ENCODE measurements at regions not wholly inside any gene's neighbourhood (a gene's known extent, or its start where the extent isn't known, plus 50 kb on each side); places are given as distances from the start of the nearest gene placed in this dataset.
"Not testable (repeated sequence)": the region's sequence is repeated elsewhere in the genome, so short reads cannot be mapped to it uniquely, and the experiment has no call there.

DNA sequence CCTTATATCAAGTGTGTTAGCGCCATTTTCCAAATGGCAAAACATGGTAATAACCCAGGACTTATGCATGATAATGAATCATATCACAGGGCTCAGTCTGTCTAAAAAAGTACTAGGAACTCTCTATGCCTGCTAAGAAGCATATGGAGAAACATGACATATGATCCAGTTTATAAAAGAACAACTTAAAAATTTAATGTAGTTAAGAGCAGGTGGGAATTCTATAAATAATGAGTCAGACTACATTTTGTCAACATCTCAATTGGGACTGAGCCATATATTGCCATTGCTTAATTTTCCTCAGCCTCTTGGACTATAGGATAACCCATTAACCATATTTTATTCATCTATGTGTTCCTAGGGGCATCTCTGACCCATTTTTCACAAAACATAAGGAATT lies 360.4 kb upstream of the AGA start:
- no peak for DNase-seq (ENCODE audit: low spot score)

DNA sequence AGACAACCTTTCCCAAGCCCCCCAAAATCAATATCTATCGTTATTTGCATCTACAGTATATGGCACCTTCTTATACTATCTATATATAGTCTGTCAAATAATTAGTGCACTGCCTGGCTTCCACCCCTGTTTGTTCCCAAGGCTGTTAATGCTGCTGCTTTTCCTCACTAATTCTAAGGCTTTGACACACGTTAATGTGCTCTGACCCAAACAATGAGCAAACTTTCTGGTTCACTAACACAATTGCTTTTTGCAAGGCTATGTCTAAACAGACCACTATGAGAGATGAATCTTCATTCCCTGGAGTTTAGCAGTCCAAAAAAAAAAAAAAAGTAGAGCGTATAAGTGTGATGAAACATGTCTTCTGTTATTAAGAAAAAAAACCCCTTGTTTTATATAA lies 360.9 kb upstream of the AGA start:
- DNase-seq (ENCODE audit: low spot score): no peak

DNA sequence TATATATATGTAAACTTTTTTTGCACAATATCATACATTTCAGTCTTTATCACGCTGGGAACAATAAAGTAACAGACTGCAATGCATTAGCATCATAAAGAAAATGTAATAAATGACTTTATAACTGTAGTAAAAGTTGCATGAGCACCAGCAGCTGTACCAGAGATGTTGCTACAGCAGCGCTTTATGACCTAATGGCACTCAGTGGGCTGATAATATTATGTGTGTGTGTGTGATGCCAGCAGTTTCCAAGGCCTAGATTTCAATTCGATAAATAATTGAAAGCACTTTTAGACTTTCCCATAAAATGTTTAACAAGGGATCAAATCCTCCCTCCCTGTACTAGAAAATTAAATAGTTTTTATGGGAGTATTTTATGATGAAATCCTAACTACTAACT lies 367.6 kb upstream of the AGA start:
- no peak for DNase-seq (ENCODE audit: low spot score)

GRCh38 chr4:177810220-177810619 lies 368.0 kb upstream of the AGA start:
- DNase-seq (ENCODE audit: low spot score): no peak

DNA sequence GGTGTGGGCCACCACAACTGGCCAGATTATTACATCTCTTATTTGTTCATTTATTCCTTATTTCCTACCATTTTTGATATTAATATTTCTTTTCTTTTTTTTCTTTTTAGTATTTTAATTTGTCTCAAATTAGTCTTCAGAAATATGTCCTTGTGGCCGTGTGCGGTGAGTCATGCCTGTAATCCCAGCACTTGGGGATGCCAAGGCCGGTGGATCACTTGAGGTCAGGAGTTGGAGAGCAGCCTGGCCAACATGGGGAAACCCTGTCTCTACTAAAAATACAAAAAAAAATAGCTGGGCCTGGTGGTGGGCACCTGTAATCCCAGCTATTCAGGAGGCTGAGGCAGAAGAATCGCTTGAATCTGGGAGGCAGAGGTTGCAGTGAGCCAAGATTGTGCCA lies 376.2 kb upstream of the AGA start:
- not testable (repeated sequence) for DNase-seq (ENCODE audit: low spot score)

DNA sequence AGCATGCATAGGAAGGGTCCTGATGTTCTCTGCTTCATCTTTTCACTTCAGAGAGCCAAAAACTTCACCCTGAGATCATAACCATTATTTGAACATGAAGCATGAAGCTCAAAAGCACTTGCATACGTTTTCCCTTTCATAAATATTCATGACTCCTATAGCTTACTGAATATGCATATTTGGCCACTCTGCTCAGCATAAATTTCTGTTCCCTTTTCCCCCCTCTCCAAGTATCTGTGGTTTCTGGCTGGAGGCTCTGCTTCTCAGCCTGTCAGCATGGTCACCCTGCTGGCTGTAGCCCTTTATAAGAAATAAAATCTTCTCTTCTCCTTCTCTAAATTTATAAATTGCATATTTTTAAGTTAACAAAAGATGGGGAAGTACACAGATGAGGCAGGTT lies 384.7 kb upstream of the AGA start:
- DNase-seq (ENCODE audit: low spot score): no peak

DNA sequence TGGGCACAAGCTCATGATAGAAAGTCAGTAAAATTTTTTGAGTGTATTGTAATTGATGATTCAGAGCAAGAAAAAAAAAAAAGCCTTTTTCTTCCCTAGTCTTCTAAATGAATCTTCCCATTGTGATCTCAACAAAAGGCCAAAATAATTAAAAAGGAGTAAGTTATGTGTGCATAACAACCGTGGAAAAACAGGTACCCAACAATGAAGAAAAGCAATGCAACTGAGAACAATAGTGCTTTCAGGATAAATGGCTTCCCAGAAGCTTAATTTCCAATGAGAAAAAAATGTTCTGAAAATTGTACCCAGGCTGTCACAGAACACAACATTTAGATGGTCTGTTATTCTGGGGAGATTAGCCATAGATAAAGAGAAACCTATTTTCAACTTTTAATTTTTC lies 399.0 kb upstream of the AGA start:
- DNase-seq (ENCODE audit: low spot score): no peak

GRCh38 chr4:177853229-177853628 lies 411.0 kb upstream of the AGA start:
- DNase-seq (ENCODE audit: low spot score): no peak

- no peak for DNase-seq (ENCODE audit: low spot score)
Observed at GRCh38 chr4:177855507-177856197, 413.4 kb upstream of the AGA start.

DNA sequence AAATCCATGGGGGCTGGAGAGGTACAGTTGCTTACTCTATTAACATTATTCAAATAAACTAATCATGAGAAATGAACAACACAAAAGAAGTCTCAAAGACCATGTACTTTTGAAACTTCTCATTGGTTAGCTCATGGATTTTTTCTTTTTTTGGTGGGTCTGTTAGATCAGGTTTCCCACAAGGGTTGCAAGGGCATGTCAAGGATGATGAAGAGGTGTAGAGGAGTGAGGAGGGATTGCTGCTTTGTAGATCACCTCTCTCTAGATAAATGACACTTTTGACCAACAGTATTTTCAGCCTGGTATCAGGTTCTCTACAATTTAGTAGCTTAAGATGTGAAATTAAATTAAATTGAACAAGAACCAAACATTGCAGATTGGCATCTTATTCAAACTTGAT lies 417.9 kb upstream of the AGA start:
- DNase-seq (ENCODE audit: low spot score): no peak

DNA sequence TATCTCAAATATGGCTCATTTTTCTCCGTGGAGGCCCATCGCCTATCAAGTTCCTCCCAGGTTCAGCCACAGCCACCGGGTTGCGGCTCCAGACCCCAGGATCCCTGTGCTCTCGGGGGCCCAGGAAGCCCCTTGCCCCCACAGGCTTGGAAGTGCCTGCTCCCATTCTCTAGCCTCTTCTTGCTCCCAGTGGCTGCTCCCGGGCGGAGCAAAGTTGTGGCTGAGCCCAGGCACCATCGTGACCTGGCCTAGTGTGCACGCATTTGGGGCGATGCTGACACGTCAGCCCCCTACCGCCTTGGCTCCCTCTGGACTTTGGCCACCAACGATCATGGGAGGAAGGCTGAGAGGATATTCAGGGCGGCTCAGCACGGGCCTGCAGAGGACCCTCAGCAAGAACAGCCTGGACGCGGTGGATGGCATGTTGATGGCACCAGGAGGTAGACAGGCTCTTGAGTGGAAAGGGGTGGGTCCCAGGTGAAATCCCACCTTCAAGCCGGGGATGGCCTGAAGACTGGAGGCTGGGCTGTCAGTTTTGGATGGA lies 419.4 kb upstream of the AGA start:
- DNase-seq (ENCODE audit: low spot score): no peak

DNA sequence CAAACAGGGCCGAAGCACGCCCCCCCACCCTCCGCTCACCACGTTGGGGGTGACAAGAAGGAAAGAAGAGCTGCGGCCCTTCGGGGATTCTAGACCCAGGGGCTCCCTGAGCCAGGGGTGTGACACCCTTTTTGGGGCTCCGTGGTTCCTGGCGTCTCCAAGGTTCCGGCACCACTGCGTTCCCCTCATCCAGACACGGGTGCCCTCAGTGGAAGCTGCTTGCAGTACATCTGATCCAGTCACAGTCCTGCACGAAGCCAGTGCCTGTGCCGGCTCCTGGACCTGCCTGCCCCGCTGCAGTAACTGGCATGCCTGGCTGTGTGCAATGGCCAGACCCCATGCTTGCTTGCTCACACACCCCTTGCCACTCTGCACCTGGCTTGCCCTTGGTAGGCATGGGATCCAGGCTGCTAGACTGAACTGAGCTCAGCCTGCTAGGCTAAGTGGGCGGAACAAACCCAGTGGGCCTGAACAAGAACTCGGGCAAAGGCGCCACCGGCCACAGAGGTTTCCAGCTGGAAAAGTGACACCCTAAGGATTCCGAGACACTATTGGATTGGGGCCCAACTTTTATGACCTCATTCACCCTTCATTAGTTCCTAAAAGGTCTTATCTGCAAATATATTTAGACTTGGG lies 420.4 kb upstream of the AGA start:
- DNase-seq (ENCODE audit: low spot score): no peak

- no peak for DNase-seq (ENCODE audit: low spot score)
Observed at GRCh38 chr4:177879851-177880250, 437.6 kb upstream of the AGA start.

DNA sequence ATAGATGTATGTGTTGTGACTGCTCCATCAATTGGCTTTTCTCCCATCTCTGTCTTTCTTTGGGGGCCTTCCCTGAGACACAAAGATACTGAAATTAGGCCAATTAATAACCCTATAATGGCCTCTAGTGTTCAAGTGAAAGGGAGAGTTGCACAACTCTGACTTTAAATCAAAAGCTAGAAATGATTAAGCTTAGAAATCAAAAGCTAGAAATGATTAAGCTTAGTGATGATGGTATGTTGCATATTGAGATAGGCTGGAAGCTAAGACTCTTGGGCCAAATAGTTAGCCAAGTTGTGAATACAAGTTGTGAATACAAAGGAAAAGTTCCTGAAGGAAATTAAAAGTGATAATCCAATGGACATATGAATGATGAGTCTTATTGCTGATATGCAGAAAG lies 452.9 kb upstream of the AGA start:
- DNase-seq (ENCODE audit: low spot score): no peak

- no peak for DNase-seq (ENCODE audit: low spot score)
Observed at GRCh38 chr4:177901786-177902185, 459.5 kb upstream of the AGA start.

- DNase-seq (ENCODE audit: low spot score): no peak
Observed at GRCh38 chr4:177902386-177902785, 460.1 kb upstream of the AGA start.

DNA sequence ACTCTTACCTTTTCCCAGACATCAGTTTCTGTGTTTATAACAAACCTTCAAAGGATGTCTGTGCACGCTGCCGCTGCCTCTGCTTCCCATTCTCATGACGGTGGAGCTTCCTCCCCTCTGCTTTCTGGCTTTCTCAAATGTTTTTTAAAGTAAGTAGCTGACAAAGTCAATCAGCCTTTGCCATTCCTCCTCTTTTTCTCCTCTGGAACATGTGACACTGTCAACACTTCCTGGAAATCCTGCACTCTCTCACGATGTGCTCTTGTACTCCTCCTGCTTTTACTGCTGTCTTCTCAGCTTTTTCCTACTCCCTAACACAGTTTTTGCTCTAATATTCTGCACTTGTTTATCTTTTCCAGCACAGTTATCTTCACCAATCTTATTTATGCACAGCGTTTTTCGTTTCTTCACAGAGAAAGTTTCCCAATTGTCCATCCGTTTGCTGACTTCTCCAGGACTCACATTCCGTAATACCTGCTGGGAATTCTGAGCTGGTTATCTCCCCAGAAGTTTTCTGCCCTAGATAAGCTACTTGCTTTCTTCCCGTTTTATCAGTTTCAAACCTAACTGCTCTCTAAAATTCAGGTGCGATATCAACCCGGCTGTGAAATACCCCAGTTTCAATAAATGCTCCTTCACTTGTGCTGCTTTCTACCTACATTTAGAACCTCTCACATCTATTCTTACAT lies 465.6 kb upstream of the AGA start:
- no peak for DNase-seq (ENCODE audit: low spot score)

GRCh38 chr4:177921715-177922114 lies 479.5 kb upstream of the AGA start:
- no peak for DNase-seq (ENCODE audit: low spot score)

DNA sequence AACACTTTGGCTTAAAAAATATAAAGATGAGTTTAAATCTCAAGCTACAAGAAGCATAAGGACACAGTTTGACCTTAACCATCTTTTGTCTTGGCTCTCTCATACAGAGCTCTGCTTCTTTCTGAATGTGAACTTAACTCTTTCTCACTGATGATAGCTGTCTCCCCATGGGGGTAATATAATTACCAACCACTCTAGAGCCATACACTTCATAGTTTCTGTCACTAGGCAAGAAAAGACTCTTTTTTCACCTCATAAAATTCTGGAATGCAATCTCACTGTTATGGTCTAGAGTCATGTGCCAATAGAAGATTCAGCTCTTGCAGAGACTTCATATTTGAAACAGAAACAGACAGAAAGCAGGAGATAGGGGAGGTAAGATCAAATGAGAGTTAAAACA lies 481.7 kb upstream of the AGA start:
- DNase-seq (ENCODE audit: low spot score): no peak

DNA sequence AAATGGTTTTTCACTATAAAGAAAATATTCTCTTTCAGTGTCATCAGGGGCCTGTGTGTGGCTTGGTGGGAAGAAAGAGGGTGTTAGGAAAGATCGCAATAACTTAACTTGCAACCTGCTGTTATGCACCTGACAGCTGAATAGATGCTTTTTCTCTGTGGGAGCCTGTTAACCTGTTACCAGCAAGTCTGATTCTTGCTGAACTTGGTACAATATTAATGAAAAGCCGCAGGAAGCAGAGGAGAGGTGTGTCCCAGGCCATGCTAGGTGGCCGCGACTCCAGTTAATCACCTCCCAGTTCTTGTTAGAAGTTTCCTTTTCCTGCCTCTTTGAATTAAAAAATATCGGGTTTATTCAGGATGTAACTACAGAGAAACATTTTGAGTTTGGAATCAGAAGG lies 494.8 kb upstream of the AGA start:
- no peak for DNase-seq (ENCODE audit: low spot score)

DNA sequence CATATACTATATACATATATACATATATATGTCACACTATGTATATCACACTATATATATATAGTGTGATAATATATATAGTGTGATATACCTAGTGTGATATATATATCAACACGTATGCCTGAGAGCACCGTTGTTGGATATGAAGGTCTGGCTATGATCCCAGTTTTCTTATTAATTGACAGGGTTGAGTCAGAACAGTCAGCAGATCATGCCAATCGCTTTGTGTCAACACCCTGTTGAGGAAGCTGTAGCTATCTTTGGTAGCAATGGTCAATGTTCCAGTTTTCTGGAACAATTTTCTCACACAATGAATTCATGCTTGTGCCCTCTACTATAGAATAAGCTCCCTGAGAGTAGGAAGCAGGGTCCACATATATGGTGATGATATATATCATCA lies 496.0 kb upstream of the AGA start:
- no peak for DNase-seq (ENCODE audit: low spot score)

DNA sequence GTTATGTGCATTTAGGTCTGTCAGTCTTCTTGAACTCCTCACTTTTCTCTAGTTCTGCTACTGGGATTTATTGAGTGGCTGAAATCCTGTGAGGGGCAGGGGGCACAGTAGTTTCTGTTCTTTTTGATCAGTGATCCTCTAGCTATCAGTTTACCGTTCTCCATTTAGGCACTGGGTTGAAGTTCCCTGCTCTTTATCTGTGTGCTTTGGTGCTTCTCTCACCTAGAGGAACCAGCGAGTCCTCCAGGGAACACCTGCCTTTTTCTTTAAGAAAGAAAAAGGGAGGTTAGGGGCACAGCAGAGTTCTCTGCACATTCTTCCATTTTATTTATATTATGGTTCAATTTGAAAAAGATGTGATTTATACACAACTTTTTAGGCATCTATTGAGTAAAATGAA lies 503.0 kb upstream of the AGA start:
- DNase-seq (ENCODE audit: low spot score): no peak

DNA sequence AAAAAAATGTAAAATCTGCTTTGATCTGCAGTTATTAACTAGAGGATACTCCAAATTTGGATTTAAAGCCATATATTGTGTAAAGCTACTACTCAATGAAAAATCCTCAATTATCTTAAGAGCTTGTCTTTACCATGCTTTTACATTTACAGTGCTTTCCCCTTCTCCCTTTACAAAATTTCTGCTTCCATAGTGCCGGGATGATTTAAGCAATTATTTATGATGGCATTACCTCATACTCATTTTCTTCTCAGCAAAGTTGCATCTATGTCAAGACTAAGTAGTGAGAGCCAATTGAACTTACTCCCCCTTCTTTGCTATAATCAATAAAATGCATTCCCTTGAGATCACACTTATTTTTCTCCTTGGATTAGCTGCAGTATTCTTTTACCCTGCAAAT lies 505.4 kb upstream of the AGA start:
- no peak for DNase-seq (ENCODE audit: low spot score)

All from germinal center (tissue), 1 donor.